Esophagus muscularis mucosa (tissue), 4 donors: ENCODE measurements at regions not wholly inside any gene's neighbourhood (a gene's known extent, or its start where the extent isn't known, plus 50 kb on each side); places are given as distances from the start of the nearest gene placed in this dataset.

ENCODE experiments used
- CTCF ChIP-seq, 3 experiments: fragments of 200-600 bp in 2 of 3; fragments of 450-650 bp in 1 of 3; sonication (generic) in 2 of 3; IDR thresholded peaks; one replicate each; pipeline ENCODE4 v1.5.1; 2017 to 2019; ENCODE audit warnings: antibody characterized with exemption in 3 of 3, mild to moderate bottlenecking in 2 of 3, moderate library complexity in 1 of 3
- EP300 ChIP-seq: sonication (generic); formaldehyde crosslinking; IDR thresholded peaks from one replicate; pipeline ENCODE4 v1.6.1; 2017; ENCODE audit warnings: antibody characterized with exemption
- POLR2A ChIP-seq: fragments of 450-650 bp; IDR thresholded peaks from one replicate; pipeline ENCODE4 v1.6.1; 2017; ENCODE audit warnings: antibody characterized with exemption, moderate library complexity, mild to moderate bottlenecking, low read depth
- POLR2AphosphoS5 ChIP-seq, 2 donors: sonication (generic); formaldehyde crosslinking; IDR thresholded peaks; one replicate each; pipeline ENCODE4 v1.6.1; 2017; ENCODE audit warnings: antibody characterized with exemption in 2 of 2

DNA sequence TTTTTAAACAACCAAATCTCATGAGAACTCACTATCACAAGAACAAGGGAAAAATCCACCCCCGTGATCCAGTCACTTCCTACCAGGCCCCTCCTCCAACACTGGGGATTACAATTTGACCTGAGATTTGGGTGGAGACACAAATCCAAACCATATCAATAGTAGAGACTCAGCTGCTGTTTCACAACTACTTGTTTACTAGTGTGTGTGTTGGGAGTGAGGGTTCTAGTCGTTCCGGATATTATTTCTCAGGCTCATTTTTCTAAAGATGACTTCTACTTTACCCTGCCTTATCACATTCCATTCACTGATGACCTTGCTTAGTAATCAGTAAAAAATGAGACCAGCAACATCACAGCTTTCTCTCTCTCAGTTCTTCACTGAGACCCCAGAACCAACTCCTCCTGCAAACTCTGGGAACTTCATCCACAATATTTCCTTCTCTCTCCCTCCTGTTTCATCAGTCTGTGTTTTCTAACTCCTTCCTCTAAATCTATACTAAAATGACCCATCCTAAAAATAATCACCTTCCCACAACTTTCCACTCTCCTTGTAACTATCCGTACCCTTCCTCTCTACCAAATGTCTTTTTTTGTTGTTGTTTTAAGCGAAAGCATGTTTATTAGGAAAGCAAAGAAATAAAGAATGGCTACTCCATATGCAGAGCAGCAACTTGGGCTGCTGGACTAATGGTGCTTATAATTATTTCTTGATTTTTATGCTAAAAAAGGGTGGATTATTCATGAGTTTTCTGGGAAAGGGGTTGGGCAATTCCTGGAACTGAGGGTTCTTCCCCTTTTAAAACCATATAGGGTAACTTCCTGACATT is 121.5 kb upstream of the SPRY4 start:
- TF ChIP-seq CTCF (IDR thresholded peaks at IDR 0.05), result no peak
- no peak for TF ChIP-seq POLR2A
- TF ChIP-seq POLR2AphosphoS5 (IDR thresholded peaks at IDR 0.05), result no peak
- no peak for TF ChIP-seq EP300
